SJSA1 (cell line): ENCODE measurements at regions not wholly inside any gene's neighbourhood (a gene's known extent, or its start where the extent isn't known, plus 50 kb on each side); places are given as distances from the start of the nearest gene placed in this dataset.

Source experiments
- DNase-seq, 2 experiments: peaks; one replicate each; pipeline ENCODE4 v3.0.0-alpha.2; 2015 to 2020; ENCODE audit warnings: low spot score in 2 of 2, low read depth in 1 of 2
- H3K27ac ChIP-seq: fragments of 250-450 bp; sonication (Bioruptor Pico); 2 replicates; pipeline ENCODE4 v1.5.1; 2020; ENCODE audit warnings: mild to moderate bottlenecking, moderate library complexity
- H3K27me3 ChIP-seq: fragments of 250-450 bp; sonication (Bioruptor Pico); replicated peaks from 2 replicates; pipeline ENCODE4 v1.5.1; 2020; ENCODE audit warnings: mild to moderate bottlenecking, moderate library complexity
- H3K36me3 ChIP-seq: fragments of 250-450 bp; sonication (Bioruptor Pico); 2 replicates; pipeline ENCODE4 v1.5.1; 2020; ENCODE audit warnings: mild to moderate bottlenecking
- H3K4me1 ChIP-seq: fragments of 250-450 bp; sonication (Bioruptor Pico); replicated peaks from 2 replicates; pipeline ENCODE4 v1.6.1; 2021; ENCODE audit warnings: mild to moderate bottlenecking
- H3K4me3 ChIP-seq: fragments of 250-450 bp; sonication (Bioruptor Pico); 2 replicates; pipeline ENCODE4 v1.5.1; 2020; ENCODE audit warnings: mild to moderate bottlenecking
- H3K9me3 ChIP-seq: fragments of 250-450 bp; sonication (Bioruptor Pico); replicated peaks from 2 replicates; pipeline ENCODE4 v1.5.1; 2020; ENCODE audit warnings: mild to moderate bottlenecking

DNA sequence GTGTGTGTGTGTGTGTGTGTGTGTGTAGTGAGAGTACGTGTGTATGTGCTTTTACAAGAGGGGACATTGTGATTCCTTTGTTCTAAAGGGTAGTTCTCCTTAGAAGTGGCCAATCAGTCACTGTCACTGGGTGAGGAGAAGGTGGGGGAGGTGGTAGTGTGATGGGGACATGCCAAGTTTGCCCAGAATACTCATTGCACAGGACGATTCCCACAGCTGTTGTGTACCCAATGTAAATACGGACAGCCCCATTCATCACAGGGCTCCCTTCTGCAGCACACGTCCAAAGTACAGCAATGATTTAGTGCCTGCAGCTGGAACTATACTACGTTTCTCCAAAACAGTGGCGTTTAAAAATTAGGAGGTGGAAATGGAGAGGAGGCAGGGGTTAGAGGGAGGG is 287.8 kb downstream of the TLR4 start:
- no peaks in the 10 kb centered on the region for H3K36me3 ChIP-seq
- H3K4me1 ChIP-seq: no peaks in the 10 kb centered on the region
- H3K27me3 ChIP-seq: no peaks in the 10 kb centered on the region
- H3K9me3 ChIP-seq: no peaks in the 10 kb centered on the region
- H3K27ac ChIP-seq: no peak overlapping the region
- no peak overlapping the region for H3K4me3 ChIP-seq
- no peak for DNase-seq

DNA sequence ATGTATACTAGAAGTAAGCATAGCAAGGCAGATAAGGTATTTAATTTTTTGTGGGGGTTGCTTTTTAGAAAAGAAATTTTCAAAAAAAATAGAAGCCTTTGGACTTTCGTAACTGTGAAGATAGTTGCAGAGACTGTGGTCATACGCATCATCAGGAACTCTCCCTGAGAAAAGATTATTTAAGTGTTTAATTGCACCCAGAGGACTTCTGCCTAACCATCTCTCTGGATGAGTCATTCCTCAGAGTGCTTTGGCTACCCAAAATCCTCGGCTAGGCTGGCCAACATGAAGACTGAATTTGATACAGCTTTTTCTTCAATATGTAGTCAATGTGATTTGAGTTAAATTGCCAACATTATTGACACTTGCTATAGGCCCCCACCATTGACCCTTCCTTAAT is 296.4 kb downstream of the TLR4 start:
- Histone ChIP-seq H3K36me3 (no peaks in the 10 kb centered on the region), H3K4me1 (no peaks in the 10 kb centered on the region), H3K27ac (no peak overlapping the region), H3K9me3 (no peaks in the 10 kb centered on the region), H3K4me3 (no peak overlapping the region), H3K27me3 (no peaks in the 10 kb centered on the region)
- DNase-seq: no peak

DNA sequence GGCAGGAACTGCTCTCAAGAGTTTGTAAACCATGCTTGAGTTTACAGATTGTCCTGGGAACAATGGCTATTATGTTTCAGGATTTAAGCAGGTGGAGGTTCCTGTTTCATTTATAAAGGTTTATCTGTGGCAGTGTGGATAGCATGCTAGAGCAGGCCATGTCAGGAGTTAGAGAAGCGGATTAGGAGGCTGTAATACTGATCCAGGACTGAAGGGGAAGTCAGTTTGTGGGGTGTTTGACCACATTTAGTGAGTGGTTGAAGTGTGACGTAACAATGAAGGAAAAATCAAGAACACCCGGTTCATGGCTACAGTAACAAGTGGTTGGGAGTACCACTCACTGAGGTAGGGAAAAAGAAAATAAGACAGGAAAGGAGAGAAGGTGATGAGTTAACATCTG is 299.0 kb downstream of the TLR4 start:
- Histone ChIP-seq H3K36me3 (no peaks in the 10 kb centered on the region), H3K9me3 (no peaks in the 10 kb centered on the region), H3K4me3 (no peak overlapping the region), H3K27ac (no peak overlapping the region), H3K4me1 (no peaks in the 10 kb centered on the region), H3K27me3 (no peaks in the 10 kb centered on the region)
- no peak for DNase-seq

DNA sequence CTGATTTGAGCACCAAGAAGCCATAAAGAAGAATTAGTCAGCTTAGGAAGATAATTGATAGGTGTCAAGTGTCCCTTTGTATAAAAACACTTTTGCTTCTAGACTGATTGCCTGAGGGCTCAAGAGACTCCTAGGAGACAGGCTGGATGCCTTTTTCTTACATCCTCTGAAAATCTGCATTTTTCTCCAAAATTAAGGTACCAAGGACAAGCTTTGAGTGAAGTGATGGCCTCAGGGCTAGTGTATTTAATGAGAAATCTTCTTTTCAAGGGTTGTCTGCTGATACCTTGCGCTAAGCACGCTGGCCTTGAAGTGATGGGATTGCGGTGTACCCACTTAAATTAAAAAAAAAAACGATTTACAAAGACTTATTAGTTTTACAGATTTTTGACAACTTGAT is 304.0 kb downstream of the TLR4 start:
- Histone ChIP-seq H3K4me1 (no peaks in the 10 kb centered on the region), H3K27ac (no peak overlapping the region), H3K9me3 (no peaks in the 10 kb centered on the region), H3K36me3 (no peaks in the 10 kb centered on the region), H3K27me3 (no peaks in the 10 kb centered on the region), H3K4me3 (no peak overlapping the region)
- no peak for DNase-seq

DNA sequence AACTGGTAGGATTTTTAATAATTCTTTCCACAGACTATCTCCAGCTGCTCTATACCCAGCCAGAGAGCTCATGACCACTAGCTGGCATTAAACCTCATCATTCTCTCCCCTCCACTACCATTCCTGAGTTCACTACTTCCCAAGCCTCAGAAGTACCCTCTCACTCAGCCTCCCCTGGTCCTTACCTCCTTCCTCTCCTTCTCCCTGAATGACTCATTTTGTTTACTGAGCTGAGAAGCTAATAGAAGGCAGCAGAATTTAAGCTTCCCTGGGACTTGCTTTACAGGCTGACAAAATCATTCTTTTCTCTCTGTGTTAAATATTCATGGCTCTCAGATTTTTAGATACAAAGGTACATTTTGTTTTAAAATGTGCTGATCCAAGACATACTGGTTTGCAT is 305.4 kb downstream of the TLR4 start:
- Histone ChIP-seq H3K4me1 (no peaks in the 10 kb centered on the region), H3K27me3 (no peaks in the 10 kb centered on the region), H3K27ac (no peak overlapping the region), H3K4me3 (no peak overlapping the region), H3K9me3 (no peaks in the 10 kb centered on the region), H3K36me3 (no peaks in the 10 kb centered on the region)
- no peak for DNase-seq

DNA sequence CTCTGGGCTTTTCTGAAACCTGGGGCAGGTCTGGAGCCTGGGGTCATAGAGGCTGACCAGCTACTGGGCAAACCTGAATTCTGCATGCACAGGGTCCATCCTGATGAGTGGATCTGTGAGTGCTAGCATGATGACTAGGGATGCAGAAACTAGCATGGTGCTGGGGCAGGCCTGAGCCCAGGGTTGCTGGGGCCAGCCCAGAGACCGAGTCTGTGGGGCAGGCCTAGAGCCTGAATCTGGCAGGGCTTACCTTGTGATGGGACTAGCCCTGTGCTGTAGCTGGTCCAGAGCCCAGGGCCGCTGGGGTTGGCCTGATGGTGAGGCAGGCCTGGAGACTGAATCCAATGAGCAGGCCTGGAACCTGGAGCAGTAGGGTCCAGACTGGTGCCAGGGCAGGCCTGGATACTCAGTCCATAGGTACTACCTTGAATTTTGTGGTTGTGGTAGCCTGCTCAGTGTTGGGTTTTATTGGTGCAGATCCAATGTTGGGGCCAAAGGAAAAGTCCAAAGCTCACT is 313.5 kb downstream of the TLR4 start:
- Histone ChIP-seq H3K27me3 (no peaks in the 10 kb centered on the region), H3K9me3 (no peaks in the 10 kb centered on the region), H3K27ac (no peak overlapping the region), H3K4me3 (no peak overlapping the region), H3K4me1 (no peaks in the 10 kb centered on the region), H3K36me3 (no peaks in the 10 kb centered on the region)
- DNase-seq: no peak

DNA sequence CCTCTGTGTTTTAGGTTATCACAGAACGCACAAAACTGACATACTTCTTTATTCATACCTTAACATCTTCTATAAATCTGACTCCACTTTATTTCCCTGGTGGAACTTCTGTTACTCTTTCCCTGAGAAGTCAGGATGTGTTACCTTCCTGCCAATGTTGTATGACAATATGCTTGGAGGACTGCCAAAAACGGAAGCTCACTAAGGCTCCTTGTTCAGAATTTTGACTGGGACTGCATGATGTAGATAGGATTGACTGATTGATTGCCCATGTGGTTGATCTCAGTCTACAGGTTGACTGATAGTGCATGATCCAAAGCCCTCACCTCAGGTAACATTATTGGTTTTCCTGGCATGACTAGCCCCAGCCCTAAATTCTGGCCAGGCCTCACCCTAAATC is 319.4 kb downstream of the TLR4 start:
- no peaks in the 10 kb centered on the region for H3K27me3 ChIP-seq
- H3K27ac ChIP-seq: no peak overlapping the region
- no peaks in the 10 kb centered on the region for H3K4me1 ChIP-seq
- no peak overlapping the region for H3K4me3 ChIP-seq
- H3K9me3 ChIP-seq: no peaks in the 10 kb centered on the region
- no peaks in the 10 kb centered on the region for H3K36me3 ChIP-seq
- DNase-seq: no peak

DNA sequence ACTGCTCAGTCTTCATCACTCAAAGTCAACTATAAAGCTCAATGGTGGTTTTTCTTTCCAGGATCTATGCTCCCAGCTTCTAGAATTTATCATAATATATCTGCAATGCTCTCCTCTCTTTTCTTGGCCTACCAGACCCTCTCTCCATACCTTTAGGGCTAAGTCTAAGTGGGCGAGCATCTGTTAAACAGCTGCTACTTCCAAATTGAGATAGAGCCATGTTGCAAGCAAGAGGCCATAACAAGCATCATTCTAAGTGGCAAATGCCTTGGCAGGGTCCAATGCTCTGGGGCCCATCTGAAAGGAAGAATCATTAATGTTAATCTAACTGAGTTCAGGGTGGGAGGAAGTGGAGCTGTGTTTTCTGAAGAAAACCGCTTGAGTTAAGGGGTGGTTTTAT is 324.0 kb downstream of the TLR4 start:
- DNase-seq: no peak
- H3K27ac ChIP-seq: no peak overlapping the region
- no peaks in the 10 kb centered on the region for H3K36me3 ChIP-seq
- H3K4me3 ChIP-seq: no peak overlapping the region
- no peaks in the 10 kb centered on the region for H3K9me3 ChIP-seq
- H3K27me3 ChIP-seq: no peaks in the 10 kb centered on the region
- H3K4me1 ChIP-seq: no peaks in the 10 kb centered on the region

DNA sequence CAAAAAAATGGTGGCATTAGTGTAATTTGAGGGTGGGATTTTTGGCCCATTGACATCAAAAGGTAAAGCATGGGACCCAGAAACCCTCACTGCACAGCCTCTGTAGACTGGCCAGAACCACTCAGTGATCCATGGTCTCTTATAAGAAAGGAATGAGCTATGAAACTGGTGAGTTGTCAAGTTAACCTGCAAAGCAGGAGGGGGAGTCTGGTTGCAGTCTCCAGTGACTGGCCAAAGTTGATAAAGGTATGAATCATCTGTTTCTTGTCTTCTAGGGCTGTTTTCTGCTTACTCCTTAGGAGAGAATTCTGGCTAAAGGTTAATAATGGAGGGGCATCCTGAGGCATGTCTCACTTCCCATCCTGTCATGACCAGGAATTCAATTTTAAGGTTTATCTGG is 325.2 kb downstream of the TLR4 start:
- no peaks in the 10 kb centered on the region for H3K36me3 ChIP-seq
- no peak overlapping the region for H3K27ac ChIP-seq
- no peak overlapping the region for H3K4me3 ChIP-seq
- DNase-seq: no peak
- no peaks in the 10 kb centered on the region for H3K9me3 ChIP-seq
- H3K27me3 ChIP-seq: no peaks in the 10 kb centered on the region
- no peaks in the 10 kb centered on the region for H3K4me1 ChIP-seq

DNA sequence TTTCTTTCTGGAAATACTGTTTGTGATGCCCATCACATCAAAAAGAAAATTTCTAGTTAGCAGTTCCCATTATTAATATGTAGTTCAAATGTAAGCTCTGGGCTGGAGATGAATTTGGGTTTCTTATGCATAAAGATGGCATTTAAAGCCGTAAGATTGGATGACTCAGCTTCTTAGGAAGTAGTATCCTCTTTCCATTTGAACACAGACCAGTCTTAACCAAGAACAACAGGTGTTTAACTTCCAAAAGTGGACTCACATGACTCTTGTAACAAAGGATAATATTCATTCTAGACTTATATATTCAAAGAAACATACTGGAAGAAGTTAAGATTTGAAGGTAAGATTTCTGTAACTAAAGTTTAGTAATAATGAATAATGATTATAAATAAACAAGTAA is 330.5 kb downstream of the TLR4 start:
- Histone ChIP-seq H3K4me3 (no peak overlapping the region), H3K36me3 (no peaks in the 10 kb centered on the region), H3K9me3 (no peaks in the 10 kb centered on the region), H3K27me3 (no peaks in the 10 kb centered on the region), H3K27ac (no peak overlapping the region), H3K4me1 (no peaks in the 10 kb centered on the region)
- no peak for DNase-seq

DNA sequence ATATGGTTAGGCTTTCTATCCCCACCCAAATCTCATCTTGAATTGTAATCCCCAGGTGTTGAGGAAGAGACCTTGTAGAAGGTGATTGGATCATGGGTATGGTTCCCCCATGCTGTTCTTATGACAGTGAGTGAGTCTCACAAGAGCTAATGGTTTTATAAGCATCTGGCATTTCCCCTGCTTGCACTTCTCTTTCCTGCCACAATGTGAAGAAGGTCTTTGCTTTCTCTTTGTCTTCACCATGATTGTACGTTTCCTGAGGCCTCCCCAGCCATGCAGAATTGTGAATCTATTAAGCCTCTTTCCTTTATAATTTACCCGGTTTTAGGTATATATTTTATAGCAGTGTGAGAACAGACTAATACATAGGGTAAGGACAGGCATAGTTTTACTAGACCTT is 334.5 kb downstream of the TLR4 start:
- no peaks in the 10 kb centered on the region for H3K36me3 ChIP-seq
- no peak for DNase-seq
- no peak overlapping the region for H3K4me3 ChIP-seq
- H3K4me1 ChIP-seq: no peaks in the 10 kb centered on the region
- no peak overlapping the region for H3K27ac ChIP-seq
- H3K27me3 ChIP-seq: no peaks in the 10 kb centered on the region
- no peaks in the 10 kb centered on the region for H3K9me3 ChIP-seq

DNA sequence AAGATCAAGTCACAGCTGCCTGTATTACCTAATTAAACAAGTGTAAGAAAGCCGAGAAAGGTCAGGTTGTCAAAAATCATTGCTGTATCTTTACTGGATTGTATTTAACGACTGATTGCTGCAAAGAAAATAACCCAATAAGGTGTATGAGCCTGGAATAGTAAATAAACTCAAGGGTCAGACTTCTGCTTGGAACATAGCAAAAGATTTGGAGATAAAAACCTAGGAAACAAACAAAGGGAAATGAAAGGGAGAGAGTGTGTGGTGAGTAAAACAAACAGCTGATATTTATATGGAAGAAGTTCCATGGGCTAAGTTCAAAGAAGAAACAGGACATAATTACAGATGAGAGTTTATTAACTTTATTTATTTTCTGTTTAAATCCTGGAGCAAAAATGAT is 354.0 kb downstream of the TLR4 start:
- Histone ChIP-seq H3K36me3 (no peaks in the 10 kb centered on the region), H3K9me3 (no peaks in the 10 kb centered on the region), H3K4me3 (no peak overlapping the region), H3K27me3 (no peaks in the 10 kb centered on the region), H3K4me1 (no peaks in the 10 kb centered on the region), H3K27ac (no peak overlapping the region)
- no peak for DNase-seq

DNA sequence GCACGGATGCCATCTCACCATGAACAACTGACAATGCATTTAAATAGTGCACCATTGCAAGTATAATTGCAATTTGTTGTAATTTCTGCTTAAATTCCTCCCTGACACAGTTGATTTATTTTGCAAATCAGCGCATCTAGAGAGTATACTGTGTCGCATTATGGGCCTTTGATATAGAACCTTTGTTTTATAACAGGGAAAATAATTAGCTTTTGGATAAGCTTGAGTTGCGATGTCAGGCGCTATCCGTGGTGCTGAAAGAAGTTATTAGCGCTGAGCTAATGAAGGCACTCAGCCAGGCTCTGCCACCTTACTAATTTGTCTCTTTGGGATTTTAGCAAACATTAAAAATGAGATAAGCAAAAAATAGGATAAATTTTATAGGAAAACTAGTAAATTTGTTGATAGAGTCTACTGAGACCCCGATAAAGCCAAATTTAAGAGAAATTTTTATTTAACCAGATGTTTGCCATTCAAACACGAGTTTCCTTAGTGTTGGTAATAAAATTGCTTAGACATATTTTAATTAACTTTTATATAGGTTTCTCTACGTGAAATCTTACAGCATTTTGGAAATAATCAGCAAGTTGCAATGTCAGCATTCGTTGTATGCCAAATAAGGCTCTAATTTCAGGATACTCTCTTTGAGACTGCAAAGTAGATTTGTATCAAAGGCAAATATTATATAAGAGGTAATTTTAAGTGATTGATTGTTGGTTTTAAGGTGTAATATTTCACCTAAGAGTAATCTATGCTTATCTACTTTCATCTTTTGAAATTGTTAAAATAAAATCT is 355.5 kb downstream of the TLR4 start:
- Histone ChIP-seq H3K36me3 (no peaks in the 10 kb centered on the region), H3K27me3 (no peaks in the 10 kb centered on the region), H3K9me3 (no peaks in the 10 kb centered on the region), H3K4me3 (no peak overlapping the region), H3K4me1 (no peaks in the 10 kb centered on the region), H3K27ac (no peak overlapping the region)
- peak in 1 of 2 experiments; percentile 1 for DNase-seq

DNA sequence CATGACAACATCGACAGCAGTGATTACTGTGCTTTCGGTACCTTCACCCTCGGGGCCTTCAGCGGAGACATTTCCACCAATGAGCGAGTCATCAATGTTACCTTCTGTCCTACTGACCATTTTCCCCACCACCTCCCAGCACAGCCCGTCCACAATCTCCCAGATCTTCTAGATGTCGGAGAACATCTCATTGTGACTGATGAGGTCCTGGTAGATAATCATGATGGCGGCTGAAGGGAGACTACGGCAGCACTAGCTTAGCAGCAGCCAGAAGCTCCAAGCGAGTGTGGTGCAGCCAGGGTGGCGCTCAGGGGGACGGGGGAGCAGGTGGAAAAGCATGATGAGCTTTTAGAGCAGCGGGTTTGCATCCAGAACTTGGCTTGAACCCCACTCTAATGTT is 379.0 kb downstream of the TLR4 start:
- H3K4me3 ChIP-seq: no peak overlapping the region
- no peak for DNase-seq
- H3K9me3 ChIP-seq: no peaks in the 10 kb centered on the region
- no peaks in the 10 kb centered on the region for H3K27me3 ChIP-seq
- H3K27ac ChIP-seq: no peak overlapping the region
- no peaks in the 10 kb centered on the region for H3K36me3 ChIP-seq
- H3K4me1 ChIP-seq: no peaks in the 10 kb centered on the region

DNA sequence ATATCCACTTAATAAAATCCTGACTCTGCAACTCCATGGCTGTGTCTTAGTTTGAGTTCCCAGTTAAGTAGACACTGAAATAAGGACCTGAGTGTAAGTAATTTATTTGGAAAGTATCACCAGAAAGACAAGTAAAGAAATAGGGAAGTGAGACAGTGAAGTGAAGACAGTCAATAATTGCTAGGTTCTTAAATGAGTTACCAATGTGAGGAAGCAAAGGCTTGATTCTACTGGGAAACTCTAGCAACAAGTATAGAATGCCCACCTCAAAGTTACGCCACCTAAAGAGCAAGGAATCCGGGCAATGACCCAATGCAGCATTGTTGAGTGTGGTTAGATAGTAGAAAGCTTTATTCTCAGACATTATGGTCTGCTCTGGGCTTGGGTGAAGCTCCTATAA is 383.9 kb downstream of the TLR4 start:
- Histone ChIP-seq H3K27me3 (no peaks in the 10 kb centered on the region), H3K27ac (no peak overlapping the region), H3K4me3 (no peak overlapping the region), H3K9me3 (no peaks in the 10 kb centered on the region), H3K4me1 (no peaks in the 10 kb centered on the region), H3K36me3 (no peaks in the 10 kb centered on the region)
- DNase-seq: no peak
